ENCODE measurements at regions not wholly inside any gene's neighbourhood (a gene's known extent, or its start where the extent isn't known, plus 50 kb on each side); places are given as distances from the start of the nearest gene placed in this dataset.

DNA sequence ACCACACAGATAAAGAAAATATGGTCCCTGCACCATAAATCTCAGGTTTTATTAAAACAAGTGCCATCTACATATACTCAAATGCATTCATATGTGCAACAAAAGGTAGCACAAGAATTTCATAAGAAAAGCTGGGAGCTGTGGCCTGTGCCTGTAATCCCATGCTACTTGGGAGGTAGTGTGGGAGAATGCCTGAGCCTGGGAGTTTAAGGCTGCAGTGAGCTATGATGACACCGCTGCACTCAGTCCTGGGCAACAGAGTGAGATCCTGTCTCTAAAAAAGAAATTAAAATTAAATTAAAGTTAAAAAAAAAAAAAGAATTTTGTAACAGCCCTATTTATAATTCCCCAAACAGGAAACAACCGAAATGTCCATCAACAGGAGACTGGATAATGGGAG is 81.3 kb upstream of the JADE1 start:
- no peaks in the 10 kb centered on the region for H3K36me3 ChIP-seq
- TF ChIP-seq, protein P1, sequence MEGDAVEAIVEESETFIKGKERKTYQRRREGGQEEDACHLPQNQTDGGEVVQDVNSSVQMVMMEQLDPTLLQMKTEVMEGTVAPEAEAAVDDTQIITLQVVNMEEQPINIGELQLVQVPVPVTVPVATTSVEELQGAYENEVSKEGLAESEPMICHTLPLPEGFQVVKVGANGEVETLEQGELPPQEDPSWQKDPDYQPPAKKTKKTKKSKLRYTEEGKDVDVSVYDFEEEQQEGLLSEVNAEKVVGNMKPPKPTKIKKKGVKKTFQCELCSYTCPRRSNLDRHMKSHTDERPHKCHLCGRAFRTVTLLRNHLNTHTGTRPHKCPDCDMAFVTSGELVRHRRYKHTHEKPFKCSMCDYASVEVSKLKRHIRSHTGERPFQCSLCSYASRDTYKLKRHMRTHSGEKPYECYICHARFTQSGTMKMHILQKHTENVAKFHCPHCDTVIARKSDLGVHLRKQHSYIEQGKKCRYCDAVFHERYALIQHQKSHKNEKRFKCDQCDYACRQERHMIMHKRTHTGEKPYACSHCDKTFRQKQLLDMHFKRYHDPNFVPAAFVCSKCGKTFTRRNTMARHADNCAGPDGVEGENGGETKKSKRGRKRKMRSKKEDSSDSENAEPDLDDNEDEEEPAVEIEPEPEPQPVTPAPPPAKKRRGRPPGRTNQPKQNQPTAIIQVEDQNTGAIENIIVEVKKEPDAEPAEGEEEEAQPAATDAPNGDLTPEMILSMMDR (IDR thresholded peaks at IDR 0.05; ENCODE audit: low read depth, low read length): no peak
- no peak overlapping the region for H3K4me3 ChIP-seq (ENCODE audit: low read depth, low read length)
- H3K9me3 ChIP-seq (ENCODE audit: severe bottlenecking): no peaks in the 10 kb centered on the region
- H3K27ac ChIP-seq: no peak overlapping the region
- no peak for DNase-seq
- H3K27me3 ChIP-seq (ENCODE audit: insufficient read depth, low read depth, severe bottlenecking): no peaks in the 10 kb centered on the region

GRCh38 chr4:128727658-128728057 is 81.8 kb upstream of the JADE1 start:
- no peaks in the 10 kb centered on the region for H3K27me3 ChIP-seq (ENCODE audit: insufficient read depth, low read depth, severe bottlenecking)
- no peak overlapping the region for H3K4me3 ChIP-seq (ENCODE audit: low read depth, low read length)
- H3K36me3 ChIP-seq: no peaks in the 10 kb centered on the region
- DNase-seq: no peak
- H3K9me3 ChIP-seq (ENCODE audit: severe bottlenecking): no peaks in the 10 kb centered on the region
- TF ChIP-seq, protein P1 (IDR thresholded peaks at IDR 0.05; ENCODE audit: low read depth, low read length): no peak
- H3K27ac ChIP-seq: no peak overlapping the region

- no peaks in the 10 kb centered on the region for H3K27me3 ChIP-seq (ENCODE audit: insufficient read depth, low read depth, severe bottlenecking)
- no peak for DNase-seq
- H3K36me3 ChIP-seq: no peaks in the 10 kb centered on the region
- H3K27ac ChIP-seq: no peak overlapping the region
- TF ChIP-seq, protein P1 (IDR thresholded peaks at IDR 0.05; ENCODE audit: low read depth, low read length): no peak
- no peaks in the 10 kb centered on the region for H3K9me3 ChIP-seq (ENCODE audit: severe bottlenecking)
- no peak overlapping the region for H3K4me3 ChIP-seq (ENCODE audit: low read depth, low read length)
These were observed 84.0 kb upstream of the JADE1 start for GRCh38 chr4:128725405-128726055.

DNA sequence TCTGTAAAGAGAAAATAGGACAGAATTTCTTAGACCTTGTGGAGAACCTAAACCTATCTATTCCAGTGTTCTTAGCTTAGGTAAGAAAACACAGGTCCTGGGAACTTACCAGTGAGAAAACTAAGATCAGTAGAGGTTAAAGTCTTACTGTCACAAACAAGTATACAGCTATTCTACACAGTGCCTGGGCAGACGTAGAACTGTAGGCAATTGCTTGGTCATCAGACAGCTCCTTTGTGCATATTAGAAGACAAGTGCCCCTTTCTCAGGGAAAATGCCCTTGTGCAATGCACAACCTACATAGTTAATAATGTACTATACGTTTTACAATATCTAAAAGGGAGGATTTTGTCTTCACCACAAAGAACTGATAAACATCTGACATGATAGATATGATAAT is 86.6 kb upstream of the JADE1 start:
- Histone ChIP-seq H3K27ac (no peak overlapping the region), H3K4me3 (ENCODE audit: low read depth, low read length) (no peak overlapping the region), H3K9me3 (ENCODE audit: severe bottlenecking) (no peaks in the 10 kb centered on the region), H3K36me3 (no peaks in the 10 kb centered on the region), H3K27me3 (ENCODE audit: insufficient read depth, low read depth, severe bottlenecking) (no peaks in the 10 kb centered on the region)
- DNase-seq: no peak
- TF ChIP-seq, protein P1 (IDR thresholded peaks at IDR 0.05; ENCODE audit: low read depth, low read length): no peak

DNA sequence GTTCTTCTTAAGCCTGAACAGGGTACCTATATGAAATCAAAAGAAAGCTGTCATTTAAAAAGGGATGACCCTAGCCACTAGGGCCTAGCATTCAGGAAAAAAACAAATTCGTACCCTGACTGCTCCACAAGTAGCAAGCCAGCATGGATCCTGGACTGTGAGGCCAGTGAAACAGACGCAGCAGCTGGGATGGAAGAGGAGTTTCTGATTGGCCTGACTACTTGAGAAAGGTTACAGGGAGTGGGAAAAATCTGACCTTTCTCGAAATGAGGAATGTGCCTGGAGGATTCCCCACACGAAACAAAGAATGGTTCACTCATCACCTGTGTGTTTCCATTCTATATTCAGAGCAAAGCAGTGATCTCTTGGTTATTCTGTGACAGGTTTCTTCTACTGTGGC is 87.6 kb upstream of the JADE1 start:
- Histone ChIP-seq H3K36me3 (no peaks in the 10 kb centered on the region), H3K4me3 (ENCODE audit: low read depth, low read length) (no peak overlapping the region), H3K9me3 (ENCODE audit: severe bottlenecking) (no peaks in the 10 kb centered on the region), H3K27me3 (ENCODE audit: insufficient read depth, low read depth, severe bottlenecking) (no peaks in the 10 kb centered on the region), H3K27ac (no peak overlapping the region)
- TF ChIP-seq, protein P1 (IDR thresholded peaks at IDR 0.05; ENCODE audit: low read depth, low read length): no peak
- DNase-seq: no peak

GRCh38 chr4:128720270-128720669 is 89.2 kb upstream of the JADE1 start:
- Histone ChIP-seq H3K9me3 (ENCODE audit: severe bottlenecking) (no peaks in the 10 kb centered on the region), H3K36me3 (no peaks in the 10 kb centered on the region), H3K27ac (no peak overlapping the region), H3K4me3 (ENCODE audit: low read depth, low read length) (no peak overlapping the region), H3K27me3 (ENCODE audit: insufficient read depth, low read depth, severe bottlenecking) (no peaks in the 10 kb centered on the region)
- TF ChIP-seq, protein P1 (IDR thresholded peaks at IDR 0.05; ENCODE audit: low read depth, low read length): no peak
- DNase-seq: no peak
